Muscle of leg (tissue), 3 donors: ENCODE measurements at regions not wholly inside any gene's neighbourhood (a gene's known extent, or its start where the extent isn't known, plus 50 kb on each side); places are given as distances from the start of the nearest gene placed in this dataset.

ENCODE experiments used
- DNase-seq: peaks from one replicate; pipeline ENCODE4 v3.0.0; 2013
- H3K27ac ChIP-seq: one replicate; pipeline ENCODE4 v1.5.1; 2013; ENCODE audit warnings: mild to moderate bottlenecking, low read length, control low read depth
- H3K27me3 ChIP-seq: one replicate; pipeline ENCODE4 v1.6.1; 2013; ENCODE audit warnings: low read length; ENCODE audit not compliant: control insufficient read depth, insufficient read depth
- H3K36me3 ChIP-seq: one replicate; pipeline ENCODE4 v1.6.1; 2013; ENCODE audit warnings: low read length; ENCODE audit not compliant: control insufficient read depth, insufficient read depth
- H3K4me1 ChIP-seq: one replicate; pipeline ENCODE4 v1.6.1; 2013; ENCODE audit warnings: low read length; ENCODE audit not compliant: control insufficient read depth, insufficient read depth
- H3K4me3 ChIP-seq: one replicate; pipeline ENCODE4 v1.5.1; 2013; ENCODE audit warnings: low read length, control low read depth
- H3K9me3 ChIP-seq: replicated peaks from 2 replicates; pipeline ENCODE4 v1.6.1; 2013; ENCODE audit warnings: low read depth, low read length; ENCODE audit not compliant: control insufficient read depth
- WGBS: methylation state at CpG from one replicate; pipeline ENCODE4 v1.1.5; 2013; ENCODE audit warnings: missing lambda C conversion rate; ENCODE audit not compliant: insufficient coverage; 5-methylcytosine and 5-hydroxymethylcytosine counted together

DNA sequence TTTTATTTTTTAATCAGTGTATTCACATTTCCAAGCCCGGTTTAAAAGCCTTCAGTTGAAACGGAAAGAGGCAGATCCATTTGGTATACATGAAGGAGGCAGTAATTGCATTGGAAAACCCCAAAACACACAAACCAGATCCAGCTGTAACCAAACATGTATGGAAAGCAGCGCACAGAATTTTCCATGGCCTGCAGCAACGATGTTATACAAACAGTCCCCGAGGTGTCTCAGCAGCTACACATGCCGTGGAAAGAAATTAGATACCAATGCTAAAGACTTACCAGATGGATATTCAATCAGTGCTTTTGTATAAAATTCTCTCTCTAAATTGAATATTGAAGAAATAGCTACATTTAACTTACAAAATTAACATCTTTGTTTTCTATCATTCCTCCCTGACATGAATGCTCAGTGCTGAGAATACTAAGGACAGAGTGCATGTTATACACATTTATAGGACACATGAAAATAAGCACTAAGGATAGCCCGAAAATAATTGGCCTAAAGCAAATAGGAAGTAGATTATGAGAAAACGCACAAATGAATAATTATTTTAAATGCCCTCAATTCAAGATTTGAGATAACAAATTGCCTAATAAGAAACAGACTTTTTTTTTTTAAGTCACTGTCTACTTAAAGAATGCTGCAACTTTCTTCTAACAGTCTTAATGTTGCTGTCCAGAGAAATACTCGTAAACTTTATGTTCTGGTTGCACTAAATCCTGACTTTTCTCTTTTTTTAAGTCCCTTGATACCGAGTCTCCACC lies 713.1 kb downstream of the HDGFL1 start:
- no peak overlapping the region for H3K4me3 ChIP-seq
- H3K9me3 ChIP-seq: no peaks in the 10 kb centered on the region
- no peaks in the 10 kb centered on the region for H3K27me3 ChIP-seq
- H3K27ac ChIP-seq: peak overlapping the region; percentile 57
- 0% methylated on average over 1 of the region's 10 CpGs for WGBS
- peak; percentile 92 for DNase-seq
- H3K4me1 ChIP-seq: peaks cover 5% of the 10 kb centered on the region
- H3K36me3 ChIP-seq: no peaks in the 10 kb centered on the region

DNA sequence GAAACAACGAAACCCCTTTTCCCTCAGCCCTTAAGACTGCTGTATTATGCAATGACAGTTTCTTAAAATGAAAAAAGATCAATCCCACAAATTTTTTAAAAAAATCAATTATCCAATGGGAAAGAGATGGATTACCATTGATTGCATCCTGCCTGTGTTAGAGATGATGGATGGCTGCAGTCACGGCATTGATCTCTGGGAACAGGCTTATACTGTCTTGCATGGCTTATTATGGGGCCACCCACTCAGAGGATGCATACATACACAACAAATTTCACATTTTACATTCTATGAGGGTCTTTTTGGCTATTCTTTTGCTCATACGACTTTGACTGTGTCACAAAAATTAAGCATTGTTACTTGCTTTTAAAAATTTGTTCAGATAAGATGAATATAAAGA lies 724.3 kb downstream of the HDGFL1 start:
- DNase-seq: no peak
- no peak overlapping the region for H3K27ac ChIP-seq
- no CpG with 5 or more reads among the region's 3 CpGs for WGBS
- no peaks in the 10 kb centered on the region for H3K36me3 ChIP-seq
- no peaks in the 10 kb centered on the region for H3K27me3 ChIP-seq
- no peak overlapping the region for H3K4me3 ChIP-seq
- H3K9me3 ChIP-seq: no peaks in the 10 kb centered on the region
- H3K4me1 ChIP-seq: no peaks in the 10 kb centered on the region

DNA sequence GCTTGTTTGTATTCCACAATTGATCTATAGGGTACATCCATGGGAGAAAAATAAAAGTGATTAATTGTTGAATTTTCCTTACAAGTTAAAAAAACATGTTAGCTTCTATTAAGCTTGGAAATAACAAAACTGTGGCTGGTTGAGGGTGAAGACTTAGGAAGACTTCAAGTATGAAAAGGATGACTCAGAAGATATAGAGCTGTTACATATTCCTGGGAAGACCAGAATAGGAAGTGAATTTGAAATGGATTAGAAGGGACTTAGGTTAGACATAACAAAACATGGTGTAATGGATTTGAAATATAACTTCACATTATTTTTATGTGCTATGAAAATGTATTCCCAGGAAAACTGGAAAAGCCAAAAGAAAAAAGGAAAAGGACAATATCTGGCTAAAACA lies 732.2 kb downstream of the HDGFL1 start:
- H3K27me3 ChIP-seq: no peaks in the 10 kb centered on the region
- H3K4me1 ChIP-seq: no peaks in the 10 kb centered on the region
- H3K27ac ChIP-seq: no peak overlapping the region
- no peaks in the 10 kb centered on the region for H3K9me3 ChIP-seq
- no peaks in the 10 kb centered on the region for H3K36me3 ChIP-seq
- DNase-seq: no peak
- no peak overlapping the region for H3K4me3 ChIP-seq

GRCh38 chr6:23302514-23302913 lies 733.1 kb downstream of the HDGFL1 start:
- Histone ChIP-seq H3K4me1 (no peaks in the 10 kb centered on the region), H3K27ac (no peak overlapping the region), H3K9me3 (no peaks in the 10 kb centered on the region), H3K36me3 (no peaks in the 10 kb centered on the region), H3K4me3 (no peak overlapping the region), H3K27me3 (no peaks in the 10 kb centered on the region)
- DNase-seq: no peak
- no CpG with 5 or more reads among the region's 4 CpGs for WGBS

- Histone ChIP-seq H3K27ac (no peak overlapping the region), H3K4me3 (no peak overlapping the region), H3K27me3 (no peaks in the 10 kb centered on the region), H3K9me3 (no peaks in the 10 kb centered on the region), H3K4me1 (no peaks in the 10 kb centered on the region), H3K36me3 (no peaks in the 10 kb centered on the region)
- WGBS: no CpG with 5 or more reads among the region's 2 CpGs
- DNase-seq: no peak
These were observed 736.1 kb downstream of the HDGFL1 start for GRCh38 chr6:23305325-23305943.

DNA sequence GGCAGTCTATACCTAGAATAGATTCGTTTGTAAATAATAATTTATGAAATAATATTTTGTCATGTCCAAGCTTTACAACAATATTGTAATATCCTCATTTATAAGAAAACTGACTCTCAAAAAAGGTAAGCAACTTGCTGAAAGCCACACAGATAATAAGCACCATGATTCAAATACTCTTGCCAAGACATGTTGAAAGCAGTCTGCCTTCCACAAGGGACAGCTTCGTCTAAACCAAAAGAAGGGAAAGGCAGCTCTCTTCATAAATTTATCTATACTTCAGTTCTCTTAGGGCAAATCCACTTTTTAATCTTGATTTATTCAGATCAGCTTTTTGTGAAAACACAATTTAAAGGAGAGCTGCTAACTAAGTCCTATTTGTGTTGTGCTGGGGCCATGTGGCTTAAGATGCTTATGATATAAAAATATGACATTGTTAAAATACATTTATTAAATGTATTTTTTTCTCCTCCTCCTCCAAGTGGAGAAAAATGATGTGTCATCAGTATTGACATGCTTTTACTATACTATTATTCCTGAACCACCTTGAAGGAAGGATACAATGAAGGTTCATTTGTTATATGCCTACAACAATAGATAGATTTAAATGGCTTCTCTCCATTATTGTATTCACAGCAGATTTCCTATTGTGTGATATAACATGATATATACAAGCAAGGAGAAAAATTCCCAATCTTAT lies 737.0 kb downstream of the HDGFL1 start:
- Histone ChIP-seq H3K27me3 (no peaks in the 10 kb centered on the region), H3K4me1 (no peaks in the 10 kb centered on the region), H3K27ac (no peak overlapping the region), H3K4me3 (no peak overlapping the region), H3K9me3 (no peaks in the 10 kb centered on the region), H3K36me3 (no peaks in the 10 kb centered on the region)
- DNase-seq: no peak
- WGBS: 50% methylated on average over 1 of the region's 2 CpGs

DNA sequence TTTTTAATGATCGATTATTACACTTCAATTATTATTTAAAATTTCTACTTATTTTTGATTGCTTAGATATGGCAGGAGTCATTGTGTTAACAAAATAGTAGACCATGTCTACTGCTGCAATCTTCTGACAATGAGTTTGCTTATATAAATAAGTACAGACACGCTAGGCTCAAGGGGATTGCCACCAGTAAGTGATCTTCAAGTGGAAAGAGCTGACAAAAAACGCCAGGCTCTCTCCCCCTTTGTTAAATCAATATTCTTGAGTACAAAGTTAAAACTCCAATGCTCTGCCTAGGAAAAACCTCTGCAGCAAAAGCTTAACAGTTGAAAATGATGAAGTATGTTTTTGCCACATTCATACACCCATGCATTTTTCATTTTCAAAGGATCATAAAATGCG lies 738.1 kb downstream of the HDGFL1 start:
- Histone ChIP-seq H3K4me1 (no peaks in the 10 kb centered on the region), H3K27ac (no peak overlapping the region), H3K27me3 (no peaks in the 10 kb centered on the region), H3K4me3 (no peak overlapping the region), H3K9me3 (no peaks in the 10 kb centered on the region), H3K36me3 (no peaks in the 10 kb centered on the region)
- no CpG with 5 or more reads among the region's 4 CpGs for WGBS
- no peak for DNase-seq

DNA sequence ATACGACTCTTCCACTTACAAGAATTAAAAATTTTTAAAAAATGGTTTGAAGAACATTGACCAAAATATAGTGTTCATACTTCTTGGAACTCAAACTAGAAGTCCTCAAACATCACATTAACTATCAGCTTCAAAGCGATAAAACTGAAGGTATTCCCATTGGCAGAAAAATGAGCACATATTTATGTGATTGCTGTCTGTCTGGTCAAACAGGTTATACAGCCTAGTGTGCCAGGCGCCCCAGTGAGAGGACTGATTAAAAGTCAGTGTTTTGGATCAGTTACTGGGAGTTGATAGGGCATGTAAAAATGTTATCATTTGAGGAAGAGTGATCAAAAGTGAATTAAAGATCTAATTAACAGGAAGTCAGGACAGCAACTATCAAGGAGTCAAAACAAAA lies 738.8 kb downstream of the HDGFL1 start:
- no peak overlapping the region for H3K4me3 ChIP-seq
- H3K27ac ChIP-seq: no peak overlapping the region
- no peaks in the 10 kb centered on the region for H3K4me1 ChIP-seq
- DNase-seq: no peak
- H3K9me3 ChIP-seq: no peaks in the 10 kb centered on the region
- no peaks in the 10 kb centered on the region for H3K36me3 ChIP-seq
- WGBS: 100% methylated on average over 1 of the region's 3 CpGs
- H3K27me3 ChIP-seq: no peaks in the 10 kb centered on the region

GRCh38 chr6:23311211-23311610 lies 741.8 kb downstream of the HDGFL1 start:
- no peak for DNase-seq
- no peak overlapping the region for H3K27ac ChIP-seq
- WGBS: no CpG with 5 or more reads among the region's 2 CpGs
- no peaks in the 10 kb centered on the region for H3K9me3 ChIP-seq
- H3K4me1 ChIP-seq: no peaks in the 10 kb centered on the region
- no peaks in the 10 kb centered on the region for H3K27me3 ChIP-seq
- H3K4me3 ChIP-seq: no peak overlapping the region
- H3K36me3 ChIP-seq: no peaks in the 10 kb centered on the region

- H3K9me3 ChIP-seq: no peaks in the 10 kb centered on the region
- H3K27ac ChIP-seq: no peak overlapping the region
- H3K4me1 ChIP-seq: peaks cover 2% of the 10 kb centered on the region
- no peaks in the 10 kb centered on the region for H3K36me3 ChIP-seq
- no peak for DNase-seq
- no peak overlapping the region for H3K4me3 ChIP-seq
- 100% methylated on average over 1 of the region's 1 CpG for WGBS
- H3K27me3 ChIP-seq: no peaks in the 10 kb centered on the region
These were observed 746.8 kb downstream of the HDGFL1 start for GRCh38 chr6:23316131-23316530.
